GM12878 (cell line): ENCODE measurements at regions not wholly inside any gene's neighbourhood (a gene's known extent, or its start where the extent isn't known, plus 50 kb on each side); places are given as distances from the start of the nearest gene placed in this dataset.

Experiments
- BACH1 ChIP-seq: fragments of 450-650 bp; IDR thresholded peaks from 2 replicates; pipeline ENCODE4 v1.6.1; 2017; ENCODE audit warnings: mild to moderate bottlenecking, borderline replicate concordance
- BCL11A ChIP-seq: IDR thresholded peaks from 2 replicates; pipeline ENCODE4 v1.6.1; 2011; ENCODE audit warnings: low read depth, low read length
- BMI1 ChIP-seq: fragments of 450-650 bp; IDR thresholded peaks from 2 replicates; pipeline ENCODE4 v1.6.1; 2016; ENCODE audit warnings: mild to moderate bottlenecking, moderate library complexity, borderline replicate concordance
- CBX3 ChIP-seq: fragments of 200-600 bp; sonication (generic); IDR thresholded peaks from 2 replicates; pipeline ENCODE4 v1.6.1; 2016; ENCODE audit warnings: low read depth, borderline replicate concordance
- HCFC1 ChIP-seq: fragments of 150-350 bp; IDR thresholded peaks from 2 replicates; pipeline ENCODE4 v1.6.1; 2014; ENCODE audit warnings: low read length
- HDGF ChIP-seq: fragments of 450-650 bp; IDR thresholded peaks from 2 replicates; pipeline ENCODE4 v1.6.1; 2016; ENCODE audit warnings: antibody characterized with exemption
- IKZF1 ChIP-seq: fragments of 450-650 bp; conservative IDR thresholded peaks from 2 replicates; pipeline ENCODE4 v1.6.1; 2017; ENCODE audit warnings: antibody characterized with exemption, mild to moderate bottlenecking
- KLF5 ChIP-seq: fragments of 450-650 bp; IDR thresholded peaks from 2 replicates; pipeline ENCODE4 v1.6.1; 2014; ENCODE audit warnings: mild to moderate bottlenecking; ENCODE audit not compliant: partially characterized antibody
- MEF2A ChIP-seq: IDR thresholded peaks from 2 replicates; pipeline ENCODE4 v1.6.1; 2011; ENCODE audit warnings: low read depth, mild to moderate bottlenecking, low read length, moderate library complexity; ENCODE audit not compliant: insufficient read depth
- NFYB ChIP-seq: IDR thresholded peaks from 2 replicates; pipeline ENCODE4 v1.6.1; 2011; ENCODE audit warnings: low read depth, mild to moderate bottlenecking, low read length, improper control_type of control experiment, moderate library complexity; ENCODE audit not compliant: insufficient read depth
- NR2C2 ChIP-seq: IDR thresholded peaks from 2 replicates; pipeline ENCODE4 v1.6.1; 2011; ENCODE audit warnings: borderline replicate concordance, low read depth; ENCODE audit not compliant: control insufficient read depth, insufficient read length
- NR2F1 ChIP-seq: fragments of 450-650 bp; conservative IDR thresholded peaks from 2 replicates; pipeline ENCODE4 v1.6.1; 2017; ENCODE audit warnings: mild to moderate bottlenecking
- PAX8 ChIP-seq: fragments of 450-650 bp; IDR thresholded peaks from 2 replicates; pipeline ENCODE4 v1.6.1; 2017; ENCODE audit warnings: mild to moderate bottlenecking, moderate library complexity
- POLR2A ChIP-seq: IDR thresholded peaks from 2 replicates; pipeline ENCODE4 v1.6.1; 2011; ENCODE audit warnings: low read depth, mild to moderate bottlenecking, low read length
- POU2F2 ChIP-seq: IDR thresholded peaks from 3 replicates; pipeline ENCODE4 v1.6.1; 2011; ENCODE audit warnings: low read depth, mild to moderate bottlenecking, low read length, borderline replicate concordance
- SIN3A ChIP-seq: IDR thresholded peaks from 2 replicates; pipeline ENCODE4 v1.6.1; 2012; ENCODE audit warnings: low read depth, low read length, improper control_type of control experiment
- SMAD5 ChIP-seq: IDR thresholded peaks from 2 replicates; pipeline ENCODE4 v1.6.1; 2016; ENCODE audit warnings: antibody characterized with exemption, low read depth
- ZNF217 ChIP-seq: fragments of 450-650 bp; IDR thresholded peaks from 2 replicates; pipeline ENCODE4 v1.6.1; 2017; ENCODE audit warnings: antibody characterized with exemption, mild to moderate bottlenecking
- ZNF24 ChIP-seq: fragments of 450-650 bp; IDR thresholded peaks from 2 replicates; pipeline ENCODE4 v1.6.1; 2017; ENCODE audit warnings: antibody characterized with exemption, mild to moderate bottlenecking
- TF ChIP-seq, protein P1 (sequence below): fragments of 450-650 bp; IDR thresholded peaks from 2 replicates; pipeline ENCODE4 v1.6.1; 2017; ENCODE audit warnings: borderline replicate concordance
- TF ChIP-seq, protein P2 (sequence below): fragments of 450-650 bp; IDR thresholded peaks from 2 replicates; pipeline ENCODE4 v1.6.1; 2017; ENCODE audit warnings: low read depth, mild to moderate bottlenecking, moderate library complexity
- TF ChIP-seq, protein P3 (sequence below): fragments of 450-650 bp; formaldehyde crosslinking; IDR thresholded peaks from 2 replicates; pipeline ENCODE4 v1.4.0; 2020; ENCODE audit warnings: mild to moderate bottlenecking, moderate library complexity
- TF ChIP-seq, protein P4 (sequence below): IDR thresholded peaks from 2 replicates; pipeline ENCODE4 v1.6.1; 2012; ENCODE audit warnings: low read length, inconsistent platforms
- TF ChIP-seq, protein P5 (sequence below): IDR thresholded peaks from 2 replicates; pipeline ENCODE4 v1.6.1; 2012; ENCODE audit warnings: low read depth, low read length, improper control_type of control experiment

DNA sequence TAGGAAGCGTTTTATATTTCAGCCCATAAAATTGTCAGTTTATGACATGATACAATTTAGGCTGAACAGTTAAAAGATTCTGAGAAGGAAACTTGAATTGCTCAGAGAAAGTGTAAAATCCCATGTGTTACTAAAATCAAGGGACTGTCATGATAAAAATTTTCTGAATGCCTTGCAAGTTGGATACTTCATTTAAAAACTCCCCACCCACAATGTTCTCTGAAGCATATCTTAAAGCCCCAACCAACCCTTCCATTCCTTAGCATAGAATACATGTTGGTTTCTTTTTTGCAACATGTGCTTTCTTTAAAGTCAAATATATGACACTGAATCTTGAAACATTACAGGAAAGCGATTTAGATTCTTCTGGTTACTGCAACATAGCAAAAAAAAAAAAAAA, 97.4 kb downstream of the MRPL39 start (continued):
- TF ChIP-seq MEF2A (peak; percentile 45; the same call in 1 of the 2 replicates), POLR2A (no peak), KLF5 (no peak), IKZF1 (peak; percentile 40; the same call in 1 of the 2 replicates), HDGF (no peak), ZNF217 (no peak), PAX8 (no peak), BCL11A (peak; percentile 29; the same call in 1 of the 2 replicates), NFYB (no peak), NR2F1 (no peak), CBX3 (no peak), SMAD5 (peak; percentile 43; the same call in 1 of the 2 replicates), BMI1 (no peak), NR2C2 (no peak), POU2F2 (peak; percentile 44; the same call in 1 of the 3 replicates), ZNF24 (peak; percentile 49; the same call in 1 of the 2 replicates), SIN3A (no peak), BACH1 (no peak), HCFC1 (no peak)
- TF ChIP-seq, protein P1, sequence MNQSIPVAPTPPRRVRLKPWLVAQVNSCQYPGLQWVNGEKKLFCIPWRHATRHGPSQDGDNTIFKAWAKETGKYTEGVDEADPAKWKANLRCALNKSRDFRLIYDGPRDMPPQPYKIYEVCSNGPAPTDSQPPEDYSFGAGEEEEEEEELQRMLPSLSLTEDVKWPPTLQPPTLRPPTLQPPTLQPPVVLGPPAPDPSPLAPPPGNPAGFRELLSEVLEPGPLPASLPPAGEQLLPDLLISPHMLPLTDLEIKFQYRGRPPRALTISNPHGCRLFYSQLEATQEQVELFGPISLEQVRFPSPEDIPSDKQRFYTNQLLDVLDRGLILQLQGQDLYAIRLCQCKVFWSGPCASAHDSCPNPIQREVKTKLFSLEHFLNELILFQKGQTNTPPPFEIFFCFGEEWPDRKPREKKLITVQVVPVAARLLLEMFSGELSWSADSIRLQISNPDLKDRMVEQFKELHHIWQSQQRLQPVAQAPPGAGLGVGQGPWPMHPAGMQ = no peak
- TF ChIP-seq, protein P2, sequence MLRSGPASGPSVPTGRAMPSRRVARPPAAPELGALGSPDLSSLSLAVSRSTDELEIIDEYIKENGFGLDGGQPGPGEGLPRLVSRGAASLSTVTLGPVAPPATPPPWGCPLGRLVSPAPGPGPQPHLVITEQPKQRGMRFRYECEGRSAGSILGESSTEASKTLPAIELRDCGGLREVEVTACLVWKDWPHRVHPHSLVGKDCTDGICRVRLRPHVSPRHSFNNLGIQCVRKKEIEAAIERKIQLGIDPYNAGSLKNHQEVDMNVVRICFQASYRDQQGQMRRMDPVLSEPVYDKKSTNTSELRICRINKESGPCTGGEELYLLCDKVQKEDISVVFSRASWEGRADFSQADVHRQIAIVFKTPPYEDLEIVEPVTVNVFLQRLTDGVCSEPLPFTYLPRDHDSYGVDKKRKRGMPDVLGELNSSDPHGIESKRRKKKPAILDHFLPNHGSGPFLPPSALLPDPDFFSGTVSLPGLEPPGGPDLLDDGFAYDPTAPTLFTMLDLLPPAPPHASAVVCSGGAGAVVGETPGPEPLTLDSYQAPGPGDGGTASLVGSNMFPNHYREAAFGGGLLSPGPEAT = peak; percentile 89; the same call in 1 of the 2 replicates
- TF ChIP-seq, protein P3, sequence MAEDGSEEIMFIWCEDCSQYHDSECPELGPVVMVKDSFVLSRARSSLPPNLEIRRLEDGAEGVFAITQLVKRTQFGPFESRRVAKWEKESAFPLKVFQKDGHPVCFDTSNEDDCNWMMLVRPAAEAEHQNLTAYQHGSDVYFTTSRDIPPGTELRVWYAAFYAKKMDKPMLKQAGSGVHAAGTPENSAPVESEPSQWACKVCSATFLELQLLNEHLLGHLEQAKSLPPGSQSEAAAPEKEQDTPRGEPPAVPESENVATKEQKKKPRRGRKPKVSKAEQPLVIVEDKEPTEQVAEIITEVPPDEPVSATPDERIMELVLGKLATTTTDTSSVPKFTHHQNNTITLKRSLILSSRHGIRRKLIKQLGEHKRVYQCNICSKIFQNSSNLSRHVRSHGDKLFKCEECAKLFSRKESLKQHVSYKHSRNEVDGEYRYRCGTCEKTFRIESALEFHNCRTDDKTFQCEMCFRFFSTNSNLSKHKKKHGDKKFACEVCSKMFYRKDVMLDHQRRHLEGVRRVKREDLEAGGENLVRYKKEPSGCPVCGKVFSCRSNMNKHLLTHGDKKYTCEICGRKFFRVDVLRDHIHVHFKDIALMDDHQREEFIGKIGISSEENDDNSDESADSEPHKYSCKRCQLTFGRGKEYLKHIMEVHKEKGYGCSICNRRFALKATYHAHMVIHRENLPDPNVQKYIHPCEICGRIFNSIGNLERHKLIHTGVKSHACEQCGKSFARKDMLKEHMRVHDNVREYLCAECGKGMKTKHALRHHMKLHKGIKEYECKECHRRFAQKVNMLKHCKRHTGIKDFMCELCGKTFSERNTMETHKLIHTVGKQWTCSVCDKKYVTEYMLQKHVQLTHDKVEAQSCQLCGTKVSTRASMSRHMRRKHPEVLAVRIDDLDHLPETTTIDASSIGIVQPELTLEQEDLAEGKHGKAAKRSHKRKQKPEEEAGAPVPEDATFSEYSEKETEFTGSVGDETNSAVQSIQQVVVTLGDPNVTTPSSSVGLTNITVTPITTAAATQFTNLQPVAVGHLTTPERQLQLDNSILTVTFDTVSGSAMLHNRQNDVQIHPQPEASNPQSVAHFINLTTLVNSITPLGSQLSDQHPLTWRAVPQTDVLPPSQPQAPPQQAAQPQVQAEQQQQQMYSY (CRISPR knock-in tag) = no peak
- TF ChIP-seq, protein P4, sequence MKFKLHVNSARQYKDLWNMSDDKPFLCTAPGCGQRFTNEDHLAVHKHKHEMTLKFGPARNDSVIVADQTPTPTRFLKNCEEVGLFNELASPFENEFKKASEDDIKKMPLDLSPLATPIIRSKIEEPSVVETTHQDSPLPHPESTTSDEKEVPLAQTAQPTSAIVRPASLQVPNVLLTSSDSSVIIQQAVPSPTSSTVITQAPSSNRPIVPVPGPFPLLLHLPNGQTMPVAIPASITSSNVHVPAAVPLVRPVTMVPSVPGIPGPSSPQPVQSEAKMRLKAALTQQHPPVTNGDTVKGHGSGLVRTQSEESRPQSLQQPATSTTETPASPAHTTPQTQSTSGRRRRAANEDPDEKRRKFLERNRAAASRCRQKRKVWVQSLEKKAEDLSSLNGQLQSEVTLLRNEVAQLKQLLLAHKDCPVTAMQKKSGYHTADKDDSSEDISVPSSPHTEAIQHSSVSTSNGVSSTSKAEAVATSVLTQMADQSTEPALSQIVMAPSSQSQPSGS = no peak
- TF ChIP-seq, protein P5, sequence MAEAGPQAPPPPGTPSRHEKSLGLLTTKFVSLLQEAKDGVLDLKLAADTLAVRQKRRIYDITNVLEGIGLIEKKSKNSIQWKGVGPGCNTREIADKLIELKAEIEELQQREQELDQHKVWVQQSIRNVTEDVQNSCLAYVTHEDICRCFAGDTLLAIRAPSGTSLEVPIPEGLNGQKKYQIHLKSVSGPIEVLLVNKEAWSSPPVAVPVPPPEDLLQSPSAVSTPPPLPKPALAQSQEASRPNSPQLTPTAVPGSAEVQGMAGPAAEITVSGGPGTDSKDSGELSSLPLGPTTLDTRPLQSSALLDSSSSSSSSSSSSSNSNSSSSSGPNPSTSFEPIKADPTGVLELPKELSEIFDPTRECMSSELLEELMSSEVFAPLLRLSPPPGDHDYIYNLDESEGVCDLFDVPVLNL = no peak
